Amygdala (tissue), 56 donors: ENCODE measurements at regions not wholly inside any gene's neighbourhood (a gene's known extent, or its start where the extent isn't known, plus 50 kb on each side); places are given as distances from the start of the nearest gene placed in this dataset.

Experiments used
- DNase-seq, 56 donors: peaks; one replicate each; lab custom pipeline; 2025; lab: John Stamatoyannopoulos, UW

GRCh38 chr7:94261067-94261466, 133.6 kb upstream of the COL1A2 start:
- no peak for DNase-seq

GRCh38 chr7:94264756-94265155, 129.9 kb upstream of the COL1A2 start:
- no peak for DNase-seq

- no peak for DNase-seq
Observed at GRCh38 chr7:94265456-94265855, 129.2 kb upstream of the COL1A2 start.

GRCh38 chr7:94266238-94266644, 128.5 kb upstream of the COL1A2 start:
- DNase-seq: no peak

GRCh38 chr7:94270772-94271171, 123.9 kb upstream of the COL1A2 start:
- DNase-seq: no peak

- no peak for DNase-seq
Observed at GRCh38 chr7:94272821-94273583, 121.7 kb upstream of the COL1A2 start.

- DNase-seq: no peak
Observed at GRCh38 chr7:94274828-94275227, 119.9 kb upstream of the COL1A2 start.

GRCh38 chr7:94276027-94276426, 118.7 kb upstream of the COL1A2 start:
- no peak for DNase-seq

- peak in 1 of 56 donors; percentile 4 for DNase-seq
Observed at GRCh38 chr7:94276795-94277194, 117.9 kb upstream of the COL1A2 start.

GRCh38 chr7:94277236-94277635, 117.5 kb upstream of the COL1A2 start:
- no peak for DNase-seq

- DNase-seq: no peak
Observed at GRCh38 chr7:94280851-94281250, 113.8 kb upstream of the COL1A2 start.

GRCh38 chr7:94284104-94284503, 110.6 kb upstream of the COL1A2 start:
- no peak for DNase-seq

GRCh38 chr7:94286111-94286510, 108.6 kb upstream of the COL1A2 start:
- DNase-seq: no peak

- DNase-seq: no peak
Observed at GRCh38 chr7:94288096-94288495, 106.6 kb upstream of the COL1A2 start.

GRCh38 chr7:94289071-94289470, 105.6 kb upstream of the COL1A2 start:
- DNase-seq: peak in 37 of 56 donors; percentile 0 to 75 (median 16)

- DNase-seq: no peak
Observed at GRCh38 chr7:94294471-94295131, 100.1 kb upstream of the COL1A2 start.

- no peak for DNase-seq
Observed at GRCh38 chr7:94295850-94296249, 98.8 kb upstream of the COL1A2 start.

- DNase-seq: no peak
Observed at GRCh38 chr7:94296881-94297280, 97.8 kb upstream of the COL1A2 start.

- DNase-seq: no peak
Observed at GRCh38 chr7:94297397-94297838, 97.3 kb upstream of the COL1A2 start.

- DNase-seq: no peak
Observed at GRCh38 chr7:94298943-94299342, 95.8 kb upstream of the COL1A2 start.

GRCh38 chr7:94300176-94300835, 94.4 kb upstream of the COL1A2 start:
- DNase-seq: no peak
